ENCODE measurements at regions not wholly inside any gene's neighbourhood (a gene's known extent, or its start where the extent isn't known, plus 50 kb on each side); places are given as distances from the start of the nearest gene placed in this dataset.

DNA sequence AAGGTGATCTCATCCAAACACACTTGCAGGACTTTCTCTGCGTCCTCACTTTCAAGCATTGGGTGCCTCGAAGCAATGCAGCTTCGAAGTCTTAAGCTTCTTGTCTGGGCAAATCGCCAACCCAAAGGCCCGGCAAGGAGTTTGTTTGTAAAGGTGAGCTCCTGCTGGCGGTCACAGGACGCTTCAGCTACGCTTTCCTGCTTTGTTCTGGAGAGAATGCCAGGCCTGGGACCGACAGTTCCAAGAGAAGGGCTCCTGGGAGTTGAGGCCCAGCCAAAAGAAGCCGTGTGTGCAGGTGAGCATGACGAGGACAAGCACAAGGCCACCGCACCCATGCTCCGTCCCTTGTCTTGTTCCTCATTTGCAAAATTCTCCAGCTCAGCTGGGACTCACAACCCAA, 106.6 kb upstream of the DOCK1 start:
- 62 to 66% (median 65%) methylated on average over 5 to 13 of the region's 13 CpGs for WGBS, 4 donors
- no peak overlapping the region for H3K4me3 ChIP-seq
- H3K27ac ChIP-seq: no peak overlapping the region
- H3K27me3 ChIP-seq: no peaks in the 10 kb centered on the region
- H3K4me1 ChIP-seq (replicated peaks in 1 of 2): no peaks in the 10 kb centered on the region
- no peaks in the 10 kb centered on the region for H3K36me3 ChIP-seq (replicated peaks in 1 of 2)
- no peak for TF ChIP-seq CTCF (IDR thresholded peaks at IDR 0.05)
- DNase-seq: no peak
- intact Hi-C loops (cut with DNase I): no loop called here
- no peaks in the 10 kb centered on the region for H3K9me3 ChIP-seq (replicated peaks in 1 of 3)

DNA sequence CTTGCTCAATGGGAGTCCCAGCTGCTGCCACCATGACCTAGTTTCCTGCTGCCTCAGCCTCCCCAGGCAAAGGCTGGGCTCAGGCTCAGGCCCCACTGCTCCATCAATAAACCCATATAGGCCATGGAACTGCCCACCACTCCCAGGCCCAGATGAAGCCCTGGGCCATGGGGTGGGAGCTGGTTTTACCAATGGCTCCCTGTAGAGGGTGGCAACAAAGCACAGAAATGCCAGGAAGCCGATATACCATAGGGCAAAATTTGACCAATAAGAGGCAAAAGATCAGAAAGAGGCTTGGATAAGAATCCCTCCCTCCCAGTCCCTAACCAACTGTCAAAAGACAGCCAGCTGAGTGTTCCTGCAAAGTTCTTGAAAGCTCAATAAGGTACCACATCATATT, 101.8 kb upstream of the DOCK1 start:
- H3K36me3 ChIP-seq (replicated peaks in 1 of 2): no peaks in the 10 kb centered on the region
- no peak for DNase-seq
- H3K4me1 ChIP-seq (replicated peaks in 1 of 2): no peaks in the 10 kb centered on the region
- no peak overlapping the region for H3K27ac ChIP-seq
- no peaks in the 10 kb centered on the region for H3K27me3 ChIP-seq
- no peak overlapping the region for H3K4me3 ChIP-seq
- 86 to 94% (median 90%) methylated on average over 1 of the region's 1 CpG for WGBS, 4 donors
- intact Hi-C loops (cut with DNase I): no loop called here
- H3K9me3 ChIP-seq (replicated peaks in 1 of 3): no peaks in the 10 kb centered on the region
- TF ChIP-seq POLR2A (IDR thresholded peaks at IDR 0.05) (no peak), CTCF (IDR thresholded peaks at IDR 0.05) (no peak)

DNA sequence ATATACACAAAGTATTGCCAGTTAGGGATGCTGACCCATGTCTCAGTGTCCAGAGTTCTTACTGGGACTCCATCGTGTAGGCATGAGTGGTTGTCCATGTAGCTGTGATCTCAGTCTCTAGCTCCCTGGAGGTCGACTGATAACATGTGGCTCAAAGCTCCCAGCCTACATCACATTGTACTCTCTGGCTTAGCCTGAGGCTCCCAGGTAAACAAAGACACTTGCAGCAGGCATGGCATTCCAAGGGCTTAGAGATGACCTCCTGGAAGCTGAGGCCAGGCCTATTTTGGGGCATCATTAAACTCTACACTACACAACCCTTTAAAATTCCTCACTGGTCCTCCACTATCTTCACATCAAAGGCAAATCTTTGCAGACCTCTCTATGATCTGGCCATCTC, 100.8 kb upstream of the DOCK1 start:
- DNase-seq: no peak
- H3K27me3 ChIP-seq: no peaks in the 10 kb centered on the region
- no peaks in the 10 kb centered on the region for H3K4me1 ChIP-seq (replicated peaks in 1 of 2)
- no peak overlapping the region for H3K4me3 ChIP-seq
- H3K27ac ChIP-seq: no peak overlapping the region
- H3K36me3 ChIP-seq (replicated peaks in 1 of 2): no peaks in the 10 kb centered on the region
- TF ChIP-seq CTCF (IDR thresholded peaks at IDR 0.05): no peak
- no peak for TF ChIP-seq POLR2A (IDR thresholded peaks at IDR 0.05)
- intact Hi-C loops (cut with DNase I): no loop called here
- no peaks in the 10 kb centered on the region for H3K9me3 ChIP-seq (replicated peaks in 1 of 3)
- 69 to 81% (median 74%) methylated on average over 2 of the region's 2 CpGs for WGBS, 4 donors

DNA sequence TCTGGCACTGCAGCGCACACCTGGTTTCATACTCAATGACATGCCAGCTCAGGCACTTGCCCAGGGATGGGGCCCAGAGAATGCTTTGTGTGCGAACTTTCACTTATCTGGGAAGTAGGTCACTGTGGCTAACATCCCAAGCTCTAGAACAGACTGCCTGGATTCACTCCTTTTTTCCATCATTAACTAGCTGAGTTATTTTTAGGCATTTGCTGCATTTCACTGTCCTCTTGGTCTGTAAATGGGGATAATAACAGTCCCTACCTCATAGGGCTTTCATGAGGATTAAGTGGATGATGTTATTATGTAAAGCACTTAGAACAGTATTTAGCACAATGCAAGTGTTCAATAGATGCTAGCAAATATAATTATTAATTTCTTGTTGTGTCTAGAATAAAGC, 98.7 kb upstream of the DOCK1 start:
- H3K4me3 ChIP-seq: no peak overlapping the region
- H3K36me3 ChIP-seq (replicated peaks in 1 of 2): no peaks in the 10 kb centered on the region
- H3K4me1 ChIP-seq (replicated peaks in 1 of 2): no peaks in the 10 kb centered on the region
- no peak overlapping the region for H3K27ac ChIP-seq
- no peak for DNase-seq
- H3K27me3 ChIP-seq: no peaks in the 10 kb centered on the region
- WGBS, 4 donors: 82 to 91% (median 87%) methylated on average over 1 to 2 of the region's 2 CpGs
- TF ChIP-seq POLR2A (IDR thresholded peaks at IDR 0.05) (no peak), CTCF (IDR thresholded peaks at IDR 0.05) (no peak)
- intact Hi-C loops (cut with DNase I): no loop called here
- H3K9me3 ChIP-seq (replicated peaks in 1 of 3): no peaks in the 10 kb centered on the region

All from adrenal gland (tissue), 9 donors.